ENCODE measurements at regions not wholly inside any gene's neighbourhood (a gene's known extent, or its start where the extent isn't known, plus 50 kb on each side); places are given as distances from the start of the nearest gene placed in this dataset.
"Not testable (repeated sequence)": the region's sequence is repeated elsewhere in the genome, so short reads cannot be mapped to it uniquely, and the experiment has no call there.

DNA sequence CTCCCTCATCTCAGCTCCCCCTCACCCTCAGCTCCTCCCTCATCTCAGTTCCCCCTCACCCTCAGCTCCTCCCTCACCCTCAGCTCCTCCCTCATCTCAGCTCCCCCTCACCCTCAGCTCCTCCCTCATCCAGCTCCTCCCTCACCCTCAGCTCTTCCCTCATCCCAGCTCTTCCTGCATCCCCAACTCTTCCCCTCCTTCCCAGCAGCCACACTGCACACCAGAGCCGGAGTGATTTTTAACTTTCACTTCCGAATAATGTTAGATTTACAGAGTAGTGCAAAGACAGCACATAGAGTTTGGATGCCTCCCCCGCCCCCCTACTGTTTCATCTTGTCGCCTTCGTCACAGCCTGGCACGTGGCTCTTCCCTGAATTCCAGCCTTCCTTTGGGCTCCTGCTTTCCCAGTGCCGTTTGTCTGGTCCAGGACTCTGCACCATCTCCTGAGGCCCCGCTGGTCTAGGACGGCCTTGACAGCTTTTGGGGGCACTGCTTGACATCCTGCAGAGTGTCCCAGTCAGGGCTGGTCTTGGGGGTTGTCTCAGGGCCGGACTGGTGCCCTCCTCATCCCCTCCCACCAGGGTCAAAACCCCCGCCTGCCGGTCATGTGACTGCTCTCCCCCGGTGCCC, 110.2 kb downstream of the FAM53A start:
- Histone ChIP-seq H3K4me3 (no peak overlapping the region), H3K27ac (no peak overlapping the region)

DNA sequence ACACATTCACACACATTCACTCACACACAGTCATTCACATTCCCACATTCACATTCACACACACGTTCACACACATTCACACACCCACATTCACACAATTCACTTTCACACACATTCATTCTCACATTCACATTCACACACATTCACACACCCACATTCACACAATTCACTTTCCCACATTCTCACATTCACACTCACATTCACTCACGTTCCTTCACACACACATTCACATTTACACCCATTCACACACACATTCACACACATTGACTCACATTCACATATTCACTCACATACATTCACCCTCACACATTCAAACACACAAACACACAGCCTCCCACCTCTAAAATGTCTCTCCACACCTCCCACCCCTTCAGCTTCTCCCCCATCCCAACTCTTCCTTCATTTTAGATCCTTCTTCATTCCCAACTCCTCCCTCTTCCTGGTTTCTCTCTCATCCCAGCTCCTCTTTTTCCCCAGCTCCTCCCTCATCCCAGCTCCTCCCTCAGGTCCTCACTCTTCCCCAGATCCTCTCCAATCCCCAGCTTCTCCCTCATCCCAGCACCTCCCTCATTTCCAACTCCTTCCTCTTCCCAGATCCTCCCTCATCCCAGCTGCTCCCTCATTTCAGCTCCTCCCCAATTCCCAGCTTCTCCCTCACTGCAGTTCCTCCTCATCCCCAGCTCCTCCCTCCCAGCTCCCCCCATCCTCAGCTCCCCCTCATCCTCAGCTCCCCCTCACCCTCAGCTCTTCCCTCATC, 111.0 kb downstream of the FAM53A start:
- no peak overlapping the region for H3K4me3 ChIP-seq

DNA sequence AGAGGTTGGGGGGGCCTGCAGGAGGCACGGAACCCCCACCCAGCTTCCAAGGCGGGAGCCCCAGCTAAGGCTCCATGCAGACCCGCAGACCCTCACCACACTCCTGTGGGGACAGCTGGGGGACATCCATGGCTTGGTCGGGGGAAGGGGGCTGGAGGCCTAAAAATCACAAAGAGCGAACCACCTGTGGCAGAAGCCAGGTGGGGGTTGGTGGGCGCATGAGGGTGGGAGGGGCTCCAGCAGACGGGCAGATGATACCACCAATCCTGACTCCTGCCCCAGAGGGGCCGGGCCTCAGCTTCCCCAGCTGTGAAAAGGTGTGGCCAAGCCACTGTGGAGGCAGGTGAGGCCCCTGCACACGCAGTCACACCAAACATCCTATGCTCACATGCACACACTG, 111.6 kb downstream of the FAM53A start:
- no peak overlapping the region for H3K27ac ChIP-seq
- no peak overlapping the region for H3K4me3 ChIP-seq

More for the DNA sequence above, 111.0 kb downstream of the FAM53A start:
- H3K27ac ChIP-seq = no peak overlapping the region

DNA sequence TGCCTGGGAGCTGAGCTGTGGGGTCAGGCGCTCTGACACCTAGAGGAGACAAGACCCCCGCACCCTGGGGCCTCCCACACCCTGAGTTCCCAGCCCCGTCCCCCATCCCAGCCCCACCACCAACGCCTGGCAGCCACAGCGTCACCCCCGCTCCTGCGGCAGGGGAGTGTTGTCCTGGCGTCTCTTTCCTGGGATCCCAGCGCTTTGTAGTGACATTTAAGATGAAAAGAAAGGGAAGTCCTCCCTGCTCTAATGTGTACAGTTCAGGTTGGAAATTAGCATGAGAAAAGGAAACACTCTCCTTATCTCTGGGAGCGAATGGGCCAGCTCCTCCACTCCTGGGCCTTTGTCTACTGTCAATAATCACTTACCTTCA, 112.1 kb downstream of the FAM53A start:
- no peak overlapping the region for H3K4me3 ChIP-seq
- H3K27ac ChIP-seq = no peak overlapping the region

DNA sequence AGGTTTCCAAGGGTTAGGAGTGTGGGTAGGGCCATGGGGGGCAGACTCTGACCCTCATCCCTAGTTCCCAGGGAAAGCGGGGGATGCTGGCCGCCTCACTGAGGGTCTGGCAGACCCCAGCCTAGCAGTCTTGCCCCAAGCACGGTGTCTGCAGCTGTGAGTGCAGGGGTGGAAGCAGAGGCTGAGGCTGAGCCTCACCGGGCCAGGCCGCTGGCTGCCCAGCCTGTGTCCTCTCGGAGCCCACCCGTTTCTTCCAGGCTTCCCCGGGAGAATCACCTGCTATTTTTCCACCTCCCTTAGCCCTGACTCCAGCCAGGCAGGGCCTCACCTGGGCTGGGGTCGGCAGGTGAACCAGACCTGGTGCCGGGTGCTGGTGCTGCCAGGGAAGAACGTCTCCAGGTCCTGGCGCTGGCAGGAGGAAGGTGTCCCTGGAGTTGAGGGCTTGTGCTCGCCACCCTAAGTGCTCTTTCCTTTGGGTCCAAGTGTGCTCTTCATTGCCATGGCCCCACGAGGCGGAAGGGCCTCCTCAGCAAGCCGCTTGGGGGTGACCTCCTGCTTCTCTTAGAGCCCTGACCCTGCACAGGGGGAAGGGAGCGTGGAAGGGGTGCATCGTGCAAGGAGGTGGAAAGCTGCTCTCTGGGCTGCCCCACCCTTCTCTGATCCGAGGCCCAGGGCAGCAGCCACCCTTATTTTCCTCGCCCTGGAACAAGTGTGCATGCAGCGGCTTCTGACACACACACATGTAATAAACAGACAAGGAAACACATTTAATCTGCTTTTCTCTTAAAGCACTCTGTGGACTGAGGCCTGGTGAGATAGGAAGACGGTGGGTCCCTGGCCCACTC, 112.7 kb downstream of the FAM53A start:
- Histone ChIP-seq H3K27ac (no peak overlapping the region), H3K4me3 (no peak overlapping the region)

DNA sequence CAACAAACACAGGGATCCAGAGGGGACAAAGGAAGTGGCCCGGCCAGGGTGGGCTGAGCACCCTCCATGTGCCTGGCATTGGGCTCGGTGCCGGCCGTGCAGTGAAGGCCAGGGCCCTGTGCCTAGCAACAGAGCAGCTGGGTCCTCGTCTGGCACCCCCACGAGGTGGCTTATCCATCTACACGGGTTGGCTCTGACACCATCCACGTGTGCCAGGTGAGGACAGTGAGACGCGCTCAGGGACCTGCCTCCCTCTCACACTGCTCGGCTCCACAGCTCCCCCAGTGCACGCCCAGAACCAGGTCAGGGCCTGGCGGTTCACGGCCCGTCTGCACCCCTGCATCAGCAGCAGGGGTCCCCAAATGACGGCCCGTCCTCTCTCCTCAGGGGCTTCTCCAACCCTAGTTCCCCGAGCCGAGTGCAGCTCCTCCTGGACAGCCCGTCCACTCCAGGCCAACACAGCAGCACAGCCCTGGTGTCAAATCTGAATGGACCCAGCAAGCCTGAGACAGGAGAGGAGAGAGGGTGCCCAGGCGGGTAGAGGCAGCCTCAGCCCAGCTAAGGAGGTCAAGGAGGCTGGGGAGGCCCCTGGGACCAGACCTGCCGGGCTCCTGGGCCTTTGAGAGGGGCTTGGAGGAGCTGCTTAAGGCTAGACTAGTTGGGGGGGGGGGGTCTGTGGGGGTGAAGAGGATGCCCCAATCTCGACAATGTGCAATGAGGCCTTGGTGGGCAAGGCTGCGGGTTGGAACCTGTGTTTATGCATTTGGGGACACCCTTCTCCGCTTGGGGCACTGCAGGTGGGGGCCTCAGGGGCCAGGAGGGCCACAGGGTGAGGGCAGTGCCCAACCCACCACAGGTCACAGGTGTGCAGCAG, 113.6 kb downstream of the FAM53A start:
- no peak overlapping the region for H3K27ac ChIP-seq
- H3K4me3 ChIP-seq = no peak overlapping the region

DNA sequence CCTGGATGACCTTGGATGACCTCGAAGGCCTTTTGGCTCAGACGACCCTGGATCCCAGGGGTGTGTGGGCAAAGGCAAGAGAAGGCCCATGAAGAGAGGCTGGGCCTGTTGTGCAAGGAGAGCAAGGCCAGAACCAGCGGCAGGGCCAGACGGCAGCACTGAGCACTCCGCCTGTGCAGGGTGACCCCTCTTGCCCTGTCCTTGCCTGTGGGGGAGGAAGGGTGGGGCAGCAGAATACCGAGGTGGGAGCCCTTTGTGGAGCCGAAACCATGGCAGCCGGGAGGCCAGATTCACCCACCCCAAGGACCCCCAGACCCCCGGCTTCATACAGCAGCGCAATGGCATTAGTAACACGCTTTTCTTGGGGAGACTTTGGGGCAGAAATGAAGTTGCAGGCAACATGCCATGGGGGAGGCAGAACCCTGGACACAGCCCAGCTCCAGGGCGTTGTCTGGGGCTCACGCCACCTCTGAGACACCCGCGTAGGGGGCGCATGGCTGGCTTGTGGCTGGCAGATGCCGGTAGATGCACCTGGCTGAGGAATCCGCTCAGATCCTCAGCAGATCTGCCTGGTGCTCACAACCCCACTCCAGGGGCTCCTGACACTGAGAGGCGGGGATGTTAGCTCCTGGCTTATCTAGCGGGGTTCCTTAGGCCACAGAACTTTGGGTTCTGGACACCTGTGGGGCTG, 114.5 kb downstream of the FAM53A start:
- Histone ChIP-seq H3K27ac (no peak overlapping the region), H3K4me3 (no peak overlapping the region)

DNA sequence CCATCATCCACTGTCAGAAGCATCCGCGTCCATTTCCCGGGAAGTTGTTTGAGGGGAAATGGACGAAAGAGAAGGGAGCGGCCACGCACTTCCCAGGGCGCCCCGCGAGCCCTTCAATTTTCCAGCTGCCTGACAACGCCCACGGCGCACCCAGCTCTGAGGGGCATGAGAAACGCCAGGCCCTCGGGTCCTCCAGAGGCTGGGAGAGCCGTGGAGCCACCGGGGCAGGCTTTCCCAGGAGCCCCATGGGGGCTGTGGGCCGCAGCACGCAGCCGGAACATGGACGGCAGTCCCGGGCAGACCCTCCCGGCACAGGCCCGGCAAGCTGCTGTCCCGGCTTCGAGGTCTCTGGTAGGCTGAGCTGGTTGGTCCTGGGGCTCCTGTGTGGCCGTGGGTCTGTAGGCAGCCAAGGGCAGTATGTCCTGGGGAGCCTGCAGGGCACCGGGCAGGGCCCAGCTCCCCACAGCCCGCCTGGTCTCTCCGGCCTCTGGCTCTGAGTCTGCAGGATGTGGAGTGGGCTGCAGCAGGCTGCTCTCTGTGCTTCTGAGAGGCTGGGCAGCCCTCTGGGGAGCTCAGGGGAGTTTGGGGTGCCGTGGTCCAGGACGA, 115.2 kb downstream of the FAM53A start:
- Histone ChIP-seq H3K4me3 (no peak overlapping the region), H3K27ac (no peak overlapping the region)

DNA sequence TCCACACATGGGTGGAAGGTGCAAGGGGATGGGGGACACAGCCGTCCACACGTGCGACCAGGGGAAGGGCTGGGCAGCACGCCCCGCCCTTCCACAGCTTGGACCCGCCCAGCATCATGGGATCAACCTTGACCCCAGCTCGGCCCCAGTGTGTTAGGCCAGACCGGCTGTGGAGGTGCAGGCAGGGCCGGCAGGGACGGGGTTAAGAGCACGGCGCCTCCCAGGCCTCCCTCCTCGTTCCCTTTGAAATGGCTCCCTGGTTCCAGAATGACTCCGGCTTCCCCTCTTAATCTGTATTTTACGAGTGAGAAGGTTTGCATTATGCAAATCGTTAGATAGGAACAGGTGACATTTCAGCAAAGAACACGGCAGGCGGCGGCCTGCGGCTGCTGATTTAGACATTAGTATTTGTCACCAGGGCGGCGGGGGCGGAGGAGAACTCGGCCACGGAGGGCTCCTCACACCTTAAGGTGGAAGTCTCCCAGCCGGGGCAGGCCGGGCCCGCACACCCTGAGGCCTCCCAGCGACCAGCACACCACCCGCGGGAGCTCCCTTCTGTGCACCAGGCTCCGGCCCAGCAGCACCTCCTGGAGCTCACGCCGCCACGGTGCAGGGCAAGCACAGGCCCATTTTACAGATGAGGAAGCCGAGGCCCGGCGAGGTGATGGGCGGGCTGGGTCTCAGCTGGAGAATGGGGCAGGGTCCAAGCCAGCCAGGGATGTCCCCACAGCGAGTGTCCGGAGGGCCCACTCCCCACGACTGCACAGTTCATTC, 116.1 kb downstream of the FAM53A start:
- Histone ChIP-seq H3K4me3 (no peak overlapping the region), H3K27ac (no peak overlapping the region)

DNA sequence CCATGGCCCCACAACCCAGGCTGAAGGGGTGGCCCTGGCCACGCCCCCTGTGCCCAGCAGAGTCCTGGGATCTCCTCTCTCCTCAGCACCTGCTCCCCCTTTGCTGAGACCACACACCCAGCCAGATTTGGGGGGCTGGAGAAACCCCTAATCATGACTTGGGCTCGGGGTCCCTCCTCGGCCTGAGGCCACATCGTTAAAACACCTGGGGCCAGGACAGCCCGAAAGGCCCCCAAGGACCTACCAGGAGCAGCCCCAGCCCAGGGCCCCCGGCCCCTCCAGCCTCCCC, 116.7 kb downstream of the FAM53A start:
- Histone ChIP-seq H3K27ac (no peak overlapping the region), H3K4me3 (no peak overlapping the region)

DNA sequence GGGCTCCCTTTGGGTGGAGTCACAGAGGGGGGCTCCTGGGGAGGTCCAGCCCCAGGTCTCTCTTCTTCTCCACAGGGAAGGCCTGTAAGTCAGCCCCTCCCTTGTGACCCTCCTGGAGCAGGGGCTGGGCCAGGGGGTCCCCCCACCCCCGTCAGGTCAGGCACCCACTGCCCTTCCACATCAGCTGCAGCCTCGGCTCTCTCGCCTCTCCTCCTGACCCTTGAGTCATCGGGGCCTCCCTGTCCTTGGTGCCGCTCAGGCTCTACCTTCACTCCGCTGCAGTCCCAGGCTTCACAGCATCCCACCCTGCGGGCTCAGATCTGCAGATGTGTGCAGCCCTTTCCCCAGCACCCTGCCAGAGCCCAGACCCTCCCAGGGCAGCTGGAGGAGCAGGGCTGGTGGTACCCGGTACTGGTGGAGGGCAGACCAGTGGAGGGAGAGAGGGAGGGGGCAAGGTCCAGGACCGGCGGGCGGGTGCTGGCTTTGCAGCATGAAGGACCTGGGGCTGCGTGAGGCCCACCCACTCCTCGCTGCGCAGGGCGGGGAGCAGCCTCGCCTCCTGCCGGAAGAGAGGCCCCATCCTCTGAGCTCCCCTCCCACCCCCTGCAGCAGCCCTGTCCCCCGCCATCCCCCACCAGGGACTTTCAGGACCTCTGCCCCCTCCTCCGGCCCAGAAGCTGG, 117.1 kb downstream of the FAM53A start:
- Histone ChIP-seq H3K4me3 (no peak overlapping the region), H3K27ac (no peak overlapping the region)

DNA sequence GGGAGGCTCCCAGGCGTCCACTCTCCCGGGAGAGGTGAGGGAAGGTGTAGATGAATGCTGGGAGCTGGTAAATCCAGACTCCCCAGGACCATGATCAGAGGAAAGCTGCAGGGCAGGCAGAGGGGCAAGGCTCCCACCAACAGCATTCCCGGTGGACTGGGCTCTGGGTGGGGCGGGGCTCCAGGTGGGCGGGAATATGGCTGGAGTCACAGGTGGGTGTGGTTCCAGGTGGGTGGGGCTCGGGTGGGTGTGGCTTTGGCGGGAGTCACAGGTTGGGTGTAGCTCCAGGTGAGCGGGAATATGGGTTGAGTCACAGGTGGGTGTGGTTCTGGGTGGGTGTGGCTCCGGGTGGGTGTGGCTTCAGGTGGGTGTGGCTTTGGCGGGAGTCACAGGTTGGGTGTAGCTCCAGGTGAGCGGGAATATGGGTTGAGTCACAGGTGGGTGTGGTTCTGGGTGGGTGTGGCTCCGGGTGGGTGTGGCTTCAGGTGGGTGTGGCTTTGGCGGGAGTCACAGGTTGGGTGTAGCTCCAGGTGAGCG, 117.7 kb downstream of the FAM53A start:
- H3K27ac ChIP-seq, H3K4me3 ChIP-seq: not testable (repeated sequence)

DNA sequence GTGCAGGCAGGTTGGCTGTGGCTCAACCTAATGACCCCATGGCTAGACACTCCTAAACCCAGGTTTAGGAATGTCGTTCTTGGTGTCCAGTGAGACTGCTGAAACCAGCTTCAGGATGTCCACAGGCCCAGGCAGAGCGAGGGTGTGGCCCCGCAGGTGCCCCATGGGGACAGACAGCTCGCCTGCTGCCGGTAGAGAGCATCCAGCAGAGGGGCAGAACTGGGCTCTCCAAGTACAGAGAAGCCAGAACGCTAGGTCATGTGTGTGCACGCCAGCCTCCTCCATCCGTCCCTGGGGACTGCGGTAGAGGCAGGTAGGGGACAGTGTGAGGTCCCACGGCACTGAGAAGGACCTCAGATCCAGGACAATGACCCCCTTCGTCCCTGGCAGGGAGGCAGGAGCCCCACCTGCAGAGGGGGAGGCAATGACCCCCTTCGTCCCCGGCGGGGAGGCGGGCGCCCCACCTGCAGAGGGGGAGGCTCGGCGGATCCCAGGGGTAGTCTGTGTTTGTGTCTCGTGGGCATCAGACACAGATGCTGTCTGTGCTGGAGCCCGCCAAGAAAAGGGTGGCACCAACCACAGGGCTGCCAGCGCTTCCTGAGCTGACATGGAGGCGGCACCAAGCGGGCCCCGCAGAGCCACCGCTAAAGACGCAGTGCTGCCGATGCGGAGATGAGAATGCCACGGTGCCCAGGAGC, 118.4 kb downstream of the FAM53A start:
- Histone ChIP-seq H3K27ac (no peak overlapping the region), H3K4me3 (no peak overlapping the region)

DNA sequence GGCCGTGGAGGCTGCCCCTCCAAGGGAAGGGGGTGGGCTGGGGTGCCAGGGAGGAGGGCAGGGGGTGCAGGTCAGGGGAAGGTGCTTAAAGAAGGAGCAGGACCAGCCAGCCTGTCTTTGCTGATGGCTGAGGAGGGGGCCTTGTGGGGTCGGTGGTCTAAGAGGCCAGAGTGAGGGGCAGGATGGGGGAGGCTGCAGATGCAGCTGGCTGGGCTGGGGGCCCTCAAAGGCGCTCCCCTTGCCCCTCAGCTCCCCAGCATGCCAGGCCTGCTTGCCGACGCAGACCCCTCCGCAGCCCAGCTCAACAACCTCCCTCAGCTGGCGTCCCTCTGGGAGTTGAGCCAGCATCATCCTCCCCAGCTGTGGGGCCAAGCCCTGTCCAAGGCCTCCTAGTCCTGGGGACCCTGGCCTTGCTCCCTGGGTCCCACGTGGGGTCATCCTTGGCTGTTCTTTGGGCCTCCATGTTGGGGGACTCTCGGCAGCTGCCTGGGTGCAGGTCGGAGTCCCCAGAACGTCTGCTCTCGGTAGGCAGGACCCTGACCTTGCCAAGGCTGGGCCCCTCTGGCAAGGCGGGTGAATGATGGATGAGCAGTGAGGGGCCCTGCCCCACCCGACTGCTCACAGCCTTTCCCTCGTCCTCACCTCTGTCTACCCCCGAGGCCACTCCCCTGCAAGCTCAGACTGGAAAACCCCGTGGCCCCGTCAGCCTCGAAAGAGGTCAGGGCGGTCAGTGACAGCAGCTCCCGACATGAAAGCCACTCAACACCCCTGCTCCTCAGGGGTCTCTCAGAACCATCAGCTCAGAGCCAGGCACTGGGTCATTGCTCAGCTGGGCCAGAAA, 119.4 kb downstream of the FAM53A start:
- Histone ChIP-seq H3K4me3 (no peak overlapping the region), H3K27ac (no peak overlapping the region)

DNA sequence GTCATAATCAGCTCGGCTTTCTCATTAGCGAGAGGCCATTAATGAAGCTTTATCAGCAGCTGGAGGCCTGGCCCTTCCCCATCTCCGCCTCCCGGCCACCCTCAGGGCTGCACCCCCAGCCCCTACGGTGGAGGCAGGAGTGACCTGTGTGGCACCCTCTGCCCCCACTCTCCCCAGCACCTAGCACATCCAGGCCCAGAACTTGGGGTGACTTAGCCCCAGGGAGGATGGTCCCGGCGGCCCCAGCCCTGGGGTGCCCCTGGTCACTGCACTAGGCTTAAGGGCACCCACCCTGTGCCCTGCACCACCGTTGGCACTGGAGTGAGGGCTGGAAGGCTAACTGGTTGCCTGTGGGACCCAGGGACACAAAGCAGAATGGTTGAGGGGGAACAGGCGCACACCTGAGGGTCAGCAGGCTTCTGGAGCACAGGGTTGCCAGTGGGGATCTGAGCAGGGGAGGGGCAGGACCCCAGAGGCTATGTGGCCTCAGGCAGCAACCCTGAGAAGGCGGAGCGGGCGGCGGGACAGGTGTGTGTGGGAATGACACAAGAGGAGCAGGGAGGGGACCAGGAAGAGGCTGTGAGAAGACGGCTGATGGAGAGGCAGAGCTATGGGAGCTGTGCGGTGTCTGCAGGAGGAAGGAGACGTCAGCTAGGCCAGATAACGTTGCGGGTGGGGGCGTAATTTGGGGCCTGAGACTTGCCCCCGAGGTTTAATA, 120.2 kb downstream of the FAM53A start:
- Histone ChIP-seq H3K4me3 (no peak overlapping the region), H3K27ac (no peak overlapping the region)
